GM12878 (cell line): ENCODE measurements at regions not wholly inside any gene's neighbourhood (a gene's known extent, or its start where the extent isn't known, plus 50 kb on each side); places are given as distances from the start of the nearest gene placed in this dataset.

Experiments used
- BMI1 ChIP-seq: fragments of 450-650 bp; IDR thresholded peaks from 2 replicates; pipeline ENCODE4 v1.6.1; 2016; ENCODE audit warnings: mild to moderate bottlenecking, moderate library complexity, borderline replicate concordance
- EP300 ChIP-seq, 2 experiments: fragments of 150-350 bp in 1 of 2; IDR thresholded peaks; 2 replicates each; pipeline ENCODE4 v1.6.1; 2011 to 2012; ENCODE audit warnings: low read depth in 2 of 2, low read length in 2 of 2, borderline replicate concordance in 1 of 2, improper control_type of control experiment in 1 of 2, inconsistent platforms in 1 of 2; ENCODE audit not compliant: control insufficient read depth in 1 of 2
- EZH2 ChIP-seq: IDR thresholded peaks from 2 replicates; pipeline ENCODE4 v1.6.1; 2012; ENCODE audit warnings: low read depth, mild to moderate bottlenecking, control low read depth, inconsistent platforms, low read length, borderline replicate concordance; ENCODE audit not compliant: control insufficient read depth
- JUND ChIP-seq: IDR thresholded peaks from 2 replicates; pipeline ENCODE4 v1.6.1; 2012; ENCODE audit warnings: low read depth, mild to moderate bottlenecking, low read length, improper control_type of control experiment, moderate library complexity
- MTA2 ChIP-seq: fragments of 450-650 bp; IDR thresholded peaks from 2 replicates; pipeline ENCODE4 v1.6.1; 2016; ENCODE audit warnings: low read depth, mild to moderate bottlenecking, moderate library complexity
- POLR2A ChIP-seq: IDR thresholded peaks from 2 replicates; pipeline ENCODE4 v1.6.1; 2011; ENCODE audit warnings: low read depth, mild to moderate bottlenecking, low read length
- POLR2AphosphoS5 ChIP-seq: IDR thresholded peaks from 2 replicates; pipeline ENCODE4 v1.6.1; 2011; ENCODE audit warnings: mild to moderate bottlenecking, low read length, inconsistent platforms
- TF ChIP-seq, protein P1 (sequence below), 3 experiments: IDR thresholded peaks in 2 of 3; conservative IDR thresholded peaks in 1 of 3; 2 replicates each; pipeline ENCODE4 v1.5.1; 2011; ENCODE audit warnings: low read depth in 3 of 3, low read length in 3 of 3, mild to moderate bottlenecking in 3 of 3, control low read depth in 2 of 3, moderate library complexity in 2 of 3, inconsistent platforms in 1 of 3, mixed read lengths in 1 of 3; ENCODE audit not compliant: control insufficient read depth in 2 of 3, insufficient read depth in 1 of 3; ENCODE audit errors: extremely low read depth in 1 of 3
- TF ChIP-seq, protein P2 (sequence below): fragments of 450-650 bp; formaldehyde crosslinking; IDR thresholded peaks from 2 replicates; pipeline ENCODE4 v1.4.0; 2020; ENCODE audit warnings: mild to moderate bottlenecking, moderate library complexity
- TF ChIP-seq, protein P3 (sequence below): IDR thresholded peaks from 2 replicates; pipeline ENCODE4 v1.6.1; 2012; ENCODE audit warnings: low read length, inconsistent platforms

- TF ChIP-seq EZH2 (no peak), POLR2A (no peak), BMI1 (no peak), POLR2AphosphoS5 (no peak), JUND (no peak), MTA2 (no peak), EP300 (IDR thresholded peaks at IDR 0.05; ENCODE audit: borderline replicate concordance in 1 of 2, control insufficient read depth in 1 of 2, low read depth in 2 of 2, low read length in 2 of 2) (no peak)
- TF ChIP-seq, protein P1, sequence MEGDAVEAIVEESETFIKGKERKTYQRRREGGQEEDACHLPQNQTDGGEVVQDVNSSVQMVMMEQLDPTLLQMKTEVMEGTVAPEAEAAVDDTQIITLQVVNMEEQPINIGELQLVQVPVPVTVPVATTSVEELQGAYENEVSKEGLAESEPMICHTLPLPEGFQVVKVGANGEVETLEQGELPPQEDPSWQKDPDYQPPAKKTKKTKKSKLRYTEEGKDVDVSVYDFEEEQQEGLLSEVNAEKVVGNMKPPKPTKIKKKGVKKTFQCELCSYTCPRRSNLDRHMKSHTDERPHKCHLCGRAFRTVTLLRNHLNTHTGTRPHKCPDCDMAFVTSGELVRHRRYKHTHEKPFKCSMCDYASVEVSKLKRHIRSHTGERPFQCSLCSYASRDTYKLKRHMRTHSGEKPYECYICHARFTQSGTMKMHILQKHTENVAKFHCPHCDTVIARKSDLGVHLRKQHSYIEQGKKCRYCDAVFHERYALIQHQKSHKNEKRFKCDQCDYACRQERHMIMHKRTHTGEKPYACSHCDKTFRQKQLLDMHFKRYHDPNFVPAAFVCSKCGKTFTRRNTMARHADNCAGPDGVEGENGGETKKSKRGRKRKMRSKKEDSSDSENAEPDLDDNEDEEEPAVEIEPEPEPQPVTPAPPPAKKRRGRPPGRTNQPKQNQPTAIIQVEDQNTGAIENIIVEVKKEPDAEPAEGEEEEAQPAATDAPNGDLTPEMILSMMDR (IDR thresholded peaks at IDR 0.05 in 2 of 3, conservative IDR thresholded peaks at IDR 0.05 in 1 of 3; ENCODE audit: control insufficient read depth in 2 of 3, extremely low read depth in 1 of 3, insufficient read depth in 1 of 3, low read depth in 3 of 3, low read length in 3 of 3), result no peak
- TF ChIP-seq, protein P2, sequence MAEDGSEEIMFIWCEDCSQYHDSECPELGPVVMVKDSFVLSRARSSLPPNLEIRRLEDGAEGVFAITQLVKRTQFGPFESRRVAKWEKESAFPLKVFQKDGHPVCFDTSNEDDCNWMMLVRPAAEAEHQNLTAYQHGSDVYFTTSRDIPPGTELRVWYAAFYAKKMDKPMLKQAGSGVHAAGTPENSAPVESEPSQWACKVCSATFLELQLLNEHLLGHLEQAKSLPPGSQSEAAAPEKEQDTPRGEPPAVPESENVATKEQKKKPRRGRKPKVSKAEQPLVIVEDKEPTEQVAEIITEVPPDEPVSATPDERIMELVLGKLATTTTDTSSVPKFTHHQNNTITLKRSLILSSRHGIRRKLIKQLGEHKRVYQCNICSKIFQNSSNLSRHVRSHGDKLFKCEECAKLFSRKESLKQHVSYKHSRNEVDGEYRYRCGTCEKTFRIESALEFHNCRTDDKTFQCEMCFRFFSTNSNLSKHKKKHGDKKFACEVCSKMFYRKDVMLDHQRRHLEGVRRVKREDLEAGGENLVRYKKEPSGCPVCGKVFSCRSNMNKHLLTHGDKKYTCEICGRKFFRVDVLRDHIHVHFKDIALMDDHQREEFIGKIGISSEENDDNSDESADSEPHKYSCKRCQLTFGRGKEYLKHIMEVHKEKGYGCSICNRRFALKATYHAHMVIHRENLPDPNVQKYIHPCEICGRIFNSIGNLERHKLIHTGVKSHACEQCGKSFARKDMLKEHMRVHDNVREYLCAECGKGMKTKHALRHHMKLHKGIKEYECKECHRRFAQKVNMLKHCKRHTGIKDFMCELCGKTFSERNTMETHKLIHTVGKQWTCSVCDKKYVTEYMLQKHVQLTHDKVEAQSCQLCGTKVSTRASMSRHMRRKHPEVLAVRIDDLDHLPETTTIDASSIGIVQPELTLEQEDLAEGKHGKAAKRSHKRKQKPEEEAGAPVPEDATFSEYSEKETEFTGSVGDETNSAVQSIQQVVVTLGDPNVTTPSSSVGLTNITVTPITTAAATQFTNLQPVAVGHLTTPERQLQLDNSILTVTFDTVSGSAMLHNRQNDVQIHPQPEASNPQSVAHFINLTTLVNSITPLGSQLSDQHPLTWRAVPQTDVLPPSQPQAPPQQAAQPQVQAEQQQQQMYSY (CRISPR knock-in tag), result no peak
- TF ChIP-seq, protein P3, sequence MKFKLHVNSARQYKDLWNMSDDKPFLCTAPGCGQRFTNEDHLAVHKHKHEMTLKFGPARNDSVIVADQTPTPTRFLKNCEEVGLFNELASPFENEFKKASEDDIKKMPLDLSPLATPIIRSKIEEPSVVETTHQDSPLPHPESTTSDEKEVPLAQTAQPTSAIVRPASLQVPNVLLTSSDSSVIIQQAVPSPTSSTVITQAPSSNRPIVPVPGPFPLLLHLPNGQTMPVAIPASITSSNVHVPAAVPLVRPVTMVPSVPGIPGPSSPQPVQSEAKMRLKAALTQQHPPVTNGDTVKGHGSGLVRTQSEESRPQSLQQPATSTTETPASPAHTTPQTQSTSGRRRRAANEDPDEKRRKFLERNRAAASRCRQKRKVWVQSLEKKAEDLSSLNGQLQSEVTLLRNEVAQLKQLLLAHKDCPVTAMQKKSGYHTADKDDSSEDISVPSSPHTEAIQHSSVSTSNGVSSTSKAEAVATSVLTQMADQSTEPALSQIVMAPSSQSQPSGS, result no peak
These were observed 526.0 kb downstream of the EPM2A start for GRCh38 chr6:145209272-145209671.
